NB4 (cell line): ENCODE measurements at regions not wholly inside any gene's neighbourhood (a gene's known extent, or its start where the extent isn't known, plus 50 kb on each side); places are given as distances from the start of the nearest gene placed in this dataset.

Experiments used
- CTCF ChIP-seq: IDR thresholded peaks from one replicate; pipeline ENCODE4 v1.5.1; 2012; ENCODE audit warnings: low read depth, low read length
- MAX ChIP-seq: IDR thresholded peaks from 2 replicates; pipeline ENCODE4 v1.6.1; 2011; ENCODE audit warnings: low read depth, low read length

GRCh38 chr14:26344596-26344995 lies 253.2 kb downstream of the NOVA1 start:
- TF ChIP-seq CTCF: no peak
- TF ChIP-seq MAX: no peak
